GM21619 (cell line): ENCODE measurements at regions not wholly inside any gene's neighbourhood (a gene's known extent, or its start where the extent isn't known, plus 50 kb on each side); places are given as distances from the start of the nearest gene placed in this dataset.

ENCODE experiments used
- ATAC-seq: cut with Tn5 transposase; IDR thresholded peaks from one replicate; pipeline ENCODE4 v1.9.1; 2021; ENCODE audit not compliant: unreplicated experiment

DNA sequence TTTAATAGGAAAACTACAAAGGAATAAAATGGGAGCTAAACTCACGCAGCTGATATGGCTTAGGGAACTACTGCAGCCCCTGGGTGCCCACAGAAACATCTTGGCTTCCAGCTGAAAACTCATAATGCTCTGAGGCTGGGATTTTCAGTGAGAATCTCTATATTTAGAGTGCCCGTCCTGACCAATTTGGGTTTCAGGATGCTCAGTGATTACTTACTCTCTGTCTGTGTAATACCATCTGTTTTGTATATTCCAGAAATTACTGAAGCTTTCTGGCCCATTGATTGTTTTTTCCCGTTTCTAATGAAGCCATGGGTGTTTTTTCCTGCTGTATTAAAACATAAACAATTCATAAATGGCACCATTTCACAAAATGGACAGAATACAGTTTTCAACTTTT, 50.6 kb upstream of the ZNF385D start:
- ATAC-seq = no peak

DNA sequence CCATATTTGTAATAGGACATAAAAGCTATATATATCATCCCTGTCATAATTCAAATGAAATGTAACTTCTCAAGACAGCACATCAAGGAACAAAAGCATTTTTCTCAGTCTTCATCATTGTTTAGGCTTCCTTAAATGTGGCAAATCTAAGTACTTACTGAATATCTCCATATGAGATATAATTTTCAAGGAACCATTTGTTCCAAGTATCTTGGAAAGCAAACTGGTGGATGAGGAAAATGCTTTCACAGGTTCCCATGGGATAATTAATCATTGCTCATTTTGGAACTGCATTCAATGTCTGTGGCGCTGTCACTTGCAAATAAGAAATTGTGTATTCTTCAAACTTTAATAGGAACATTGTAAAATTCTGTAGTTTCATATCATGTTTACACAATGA, 52.6 kb upstream of the ZNF385D start:
- no peak for ATAC-seq

DNA sequence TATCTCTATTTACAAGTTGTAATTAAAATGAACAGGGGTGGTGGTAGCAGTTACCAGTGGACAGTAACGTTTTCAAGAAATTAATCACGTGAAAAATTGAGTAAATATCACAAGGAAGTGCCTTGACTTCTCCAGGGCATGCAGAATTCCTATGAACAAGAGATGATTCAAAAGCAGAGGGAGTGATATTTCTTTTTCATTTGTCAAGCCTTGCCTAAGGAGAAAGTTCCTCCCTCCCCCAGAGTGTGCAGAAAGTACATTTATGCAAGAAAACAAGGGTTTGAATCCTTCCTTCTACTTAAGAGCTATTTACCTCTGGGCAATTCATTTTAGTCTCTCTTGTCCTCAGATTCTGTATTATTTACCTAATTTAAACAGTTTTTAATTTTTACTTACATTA, 53.3 kb upstream of the ZNF385D start:
- no peak for ATAC-seq

DNA sequence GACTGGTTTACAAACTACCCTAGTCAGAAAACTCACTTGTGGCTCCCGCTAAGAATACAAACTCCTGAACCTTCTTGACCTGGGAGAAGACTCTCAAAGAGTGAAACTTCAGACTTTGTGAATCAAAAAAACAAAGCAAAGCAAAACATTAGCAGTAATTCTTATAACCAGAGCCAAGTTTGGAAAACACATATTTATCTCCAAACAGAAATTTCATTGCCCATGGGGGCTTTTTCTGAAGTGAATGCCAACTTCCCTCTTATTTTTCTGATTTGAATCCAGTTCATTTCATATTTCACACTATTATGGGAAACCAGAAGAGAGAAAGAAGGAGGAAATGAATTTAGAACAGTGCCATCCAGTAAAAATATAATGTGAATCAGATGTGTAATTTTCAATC, 55.7 kb upstream of the ZNF385D start:
- no peak for ATAC-seq

DNA sequence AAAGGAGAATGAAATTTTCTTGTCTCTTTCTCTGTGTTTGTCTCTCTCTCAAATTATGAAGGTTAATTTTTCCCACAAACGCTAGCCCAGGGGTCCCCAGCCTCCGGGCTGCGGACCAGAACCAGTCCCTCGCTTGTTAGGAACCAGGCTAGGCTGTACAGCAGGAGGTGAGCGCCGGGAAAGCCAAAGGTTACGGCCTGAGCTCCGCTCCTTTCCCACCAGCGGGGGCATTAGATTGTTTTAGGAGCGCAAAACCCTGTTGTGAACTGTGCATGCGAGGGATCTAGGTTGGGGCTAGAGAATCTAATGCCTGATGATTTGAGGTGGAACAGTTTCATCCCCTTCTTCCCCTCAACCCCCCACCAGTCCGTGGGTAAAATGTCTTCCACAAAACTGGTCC, 74.7 kb upstream of the ZNF385D start:
- no peak for ATAC-seq

DNA sequence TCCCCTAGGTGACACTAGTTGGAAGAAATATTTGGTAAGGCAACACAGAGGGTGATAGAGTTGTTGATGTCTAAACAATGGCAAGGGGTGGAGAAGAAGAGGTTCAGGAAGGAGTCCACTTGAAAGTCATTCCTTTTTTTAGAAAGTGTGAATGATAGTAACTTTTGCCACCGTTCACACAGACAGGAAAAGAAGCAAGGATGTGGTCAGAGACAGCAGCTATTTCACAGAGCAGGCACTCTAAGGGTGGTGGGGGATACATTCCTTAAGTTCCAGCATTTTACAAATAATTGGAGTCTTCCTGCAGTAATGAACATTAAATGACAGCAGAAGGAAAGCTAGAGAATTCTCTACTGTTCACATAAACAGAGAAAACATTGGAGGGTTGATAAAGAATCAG, 75.4 kb upstream of the ZNF385D start:
- no peak for ATAC-seq

DNA sequence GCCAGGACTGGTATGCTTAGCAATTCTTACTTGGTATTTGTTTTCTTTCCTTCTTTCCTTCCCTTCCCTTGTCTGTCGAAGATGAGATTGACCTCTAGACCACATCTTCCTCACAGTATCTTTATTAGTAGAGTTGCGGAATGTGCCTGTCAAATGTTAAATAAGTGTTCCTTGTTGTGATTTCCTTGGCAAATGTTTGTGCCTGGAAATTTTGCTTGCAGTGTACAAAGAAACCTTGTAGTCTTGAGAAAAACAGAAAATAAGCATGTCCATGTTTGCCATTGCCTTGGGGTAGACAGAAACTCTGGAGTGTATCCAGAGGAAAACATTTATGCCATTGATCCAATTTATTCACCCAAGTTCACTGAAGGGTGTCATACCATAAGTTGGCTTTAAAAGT, 79.5 kb upstream of the ZNF385D start:
- no peak for ATAC-seq

DNA sequence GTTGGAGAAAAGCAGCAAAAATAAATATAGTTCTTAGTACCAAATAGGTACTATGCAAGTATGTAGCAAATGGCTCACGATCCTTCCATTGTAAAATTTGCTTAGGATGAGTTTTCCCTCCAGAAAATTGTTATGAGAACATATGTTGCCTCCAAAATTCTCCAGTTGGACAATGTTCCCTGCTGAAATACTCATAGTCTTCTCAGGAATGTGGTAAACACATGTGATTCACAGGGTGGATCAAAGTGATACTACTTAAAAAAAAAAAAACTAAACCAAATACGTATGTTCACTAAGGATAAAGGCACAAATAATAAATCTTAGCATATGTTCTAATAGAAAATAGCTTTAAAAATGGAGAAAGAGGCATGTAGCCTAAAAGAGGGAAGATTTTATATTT, 84.3 kb upstream of the ZNF385D start:
- no peak for ATAC-seq

DNA sequence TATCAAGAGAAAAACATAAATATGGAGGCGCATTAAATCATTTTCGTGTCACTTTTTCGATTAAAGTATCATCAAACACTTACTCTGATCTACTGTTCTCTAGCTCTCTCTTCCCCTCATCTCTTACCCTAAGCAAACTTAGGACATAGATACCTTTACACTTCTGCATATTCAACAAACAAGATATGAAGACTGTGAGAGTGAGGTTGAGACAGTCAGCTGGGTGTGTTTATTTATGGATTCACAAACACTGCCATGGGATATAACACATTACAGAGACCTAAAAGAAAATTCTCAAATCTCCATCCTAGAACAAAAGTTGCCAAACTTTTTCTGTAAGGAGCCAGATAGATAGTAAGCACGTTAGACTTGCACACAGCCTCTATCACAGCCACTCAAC, 85.2 kb upstream of the ZNF385D start:
- ATAC-seq = no peak

DNA sequence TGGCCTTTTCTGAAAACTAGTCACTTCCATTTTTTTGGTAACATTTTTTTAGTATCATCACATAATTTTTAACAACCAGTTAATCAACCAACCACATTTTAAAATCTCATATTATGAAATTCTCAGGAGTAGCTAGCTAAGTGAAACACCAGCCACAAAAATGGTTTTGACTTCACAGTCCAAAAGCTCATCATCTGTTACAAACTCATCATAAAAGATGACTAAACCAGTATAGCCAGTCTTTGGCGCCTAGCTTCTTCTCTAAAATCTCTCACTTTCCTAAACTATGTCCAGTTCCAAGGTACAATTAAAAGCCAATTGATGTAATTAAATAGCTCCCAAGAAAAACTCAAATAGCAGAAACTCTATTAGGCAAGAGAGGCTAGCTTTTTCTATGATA, 88.2 kb upstream of the ZNF385D start:
- no peak for ATAC-seq

DNA sequence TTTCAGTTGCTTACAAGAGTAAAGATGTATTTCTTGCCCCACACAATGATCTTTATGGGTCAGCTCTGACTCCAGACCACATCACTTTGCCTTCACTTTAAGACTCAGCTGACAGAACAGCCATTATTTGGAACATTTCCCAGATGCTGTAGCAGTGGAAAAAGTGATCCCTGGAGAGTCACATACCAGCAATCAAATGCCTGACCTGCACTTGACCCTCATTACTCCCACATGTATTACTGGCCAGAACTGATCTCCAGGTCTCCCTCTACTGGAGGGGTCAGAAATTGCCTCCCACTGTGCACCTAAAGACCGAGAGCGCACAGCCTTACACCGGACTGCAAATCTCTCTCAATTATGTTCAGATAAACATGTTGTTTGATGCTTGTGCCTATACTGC, 88.6 kb upstream of the ZNF385D start:
- no peak for ATAC-seq

DNA sequence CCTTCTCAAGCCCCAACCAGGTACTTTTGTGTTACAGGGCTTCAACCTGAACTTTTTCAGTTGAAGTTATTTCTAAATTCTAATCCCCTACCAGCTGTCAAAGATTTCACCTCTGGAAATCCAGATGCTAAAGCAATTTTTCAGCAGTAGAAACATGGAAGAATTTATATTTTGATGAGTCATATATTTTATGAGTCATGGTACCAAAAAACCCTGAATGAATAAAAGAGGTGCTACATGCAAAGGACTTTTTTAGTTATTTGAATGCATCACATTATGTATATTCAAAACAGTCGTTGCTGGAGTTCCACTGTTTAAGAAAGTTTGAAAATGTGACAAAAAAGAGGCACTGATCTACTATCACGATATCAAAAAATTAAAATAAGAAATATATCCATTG, 96.0 kb upstream of the ZNF385D start:
- ATAC-seq = no peak

DNA sequence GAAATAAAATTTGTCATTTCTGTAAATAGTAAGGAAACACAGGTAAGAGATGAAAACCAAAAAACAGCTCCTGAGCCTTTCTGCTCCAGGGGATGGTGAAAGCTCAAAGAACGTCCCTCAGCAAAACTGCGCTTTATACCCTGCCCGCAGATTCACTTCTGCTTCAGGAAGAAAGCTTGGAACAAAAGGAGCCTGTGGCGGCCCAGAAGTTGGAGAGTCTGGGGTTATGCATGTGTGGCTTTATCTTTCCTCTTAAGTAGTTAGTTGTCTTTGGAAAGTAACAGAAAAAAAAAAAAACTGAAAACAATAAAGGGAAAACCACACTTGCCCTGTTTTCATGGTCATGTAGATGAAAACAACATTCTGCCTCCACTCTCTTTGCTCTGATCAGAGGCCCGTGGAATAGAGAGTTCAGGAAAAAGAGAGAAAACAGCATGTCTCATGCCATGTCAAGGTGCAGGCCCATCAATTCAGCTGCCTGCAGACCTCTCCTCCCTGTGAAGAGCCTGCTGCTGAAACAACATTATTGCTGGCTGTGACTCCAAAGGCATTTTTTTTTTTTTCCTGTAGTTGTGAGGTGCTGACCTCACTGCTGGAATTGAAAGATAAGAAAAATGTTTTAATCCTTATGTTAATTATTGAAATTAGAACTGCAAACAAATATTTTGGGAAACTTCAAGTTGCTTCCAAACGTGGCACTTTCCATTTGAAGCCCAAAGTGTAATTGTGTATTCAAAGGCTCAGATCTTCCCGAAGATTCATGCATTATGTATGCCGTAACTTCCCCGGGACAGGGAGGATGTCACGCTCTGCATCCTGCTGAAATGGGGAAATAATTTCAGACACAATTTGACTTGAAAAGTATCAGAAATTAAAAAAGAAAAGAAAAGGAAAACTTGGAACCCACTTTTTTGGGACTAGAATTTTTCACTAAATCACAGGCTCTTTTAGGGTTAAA, 108.4 kb upstream of the ZNF385D start:
- ATAC-seq = no peak

DNA sequence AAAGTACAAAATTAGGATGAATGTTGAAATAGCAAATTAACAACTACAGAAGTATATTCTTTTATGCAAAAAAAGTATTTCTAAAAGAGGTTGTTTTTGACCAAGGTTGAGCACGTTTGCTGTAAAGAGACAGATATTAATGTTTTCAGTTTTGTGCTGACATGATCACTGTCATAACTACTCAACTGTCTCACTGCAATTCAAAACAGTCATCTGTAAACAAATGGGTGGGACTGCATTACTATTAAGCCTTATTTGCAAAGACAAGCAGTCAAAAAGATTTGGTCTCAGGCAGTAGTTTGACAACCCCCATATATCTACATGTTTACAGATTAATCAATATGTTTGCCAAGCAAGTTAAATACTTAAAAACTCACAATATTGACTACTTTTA, 109.1 kb upstream of the ZNF385D start:
- ATAC-seq = no peak

DNA sequence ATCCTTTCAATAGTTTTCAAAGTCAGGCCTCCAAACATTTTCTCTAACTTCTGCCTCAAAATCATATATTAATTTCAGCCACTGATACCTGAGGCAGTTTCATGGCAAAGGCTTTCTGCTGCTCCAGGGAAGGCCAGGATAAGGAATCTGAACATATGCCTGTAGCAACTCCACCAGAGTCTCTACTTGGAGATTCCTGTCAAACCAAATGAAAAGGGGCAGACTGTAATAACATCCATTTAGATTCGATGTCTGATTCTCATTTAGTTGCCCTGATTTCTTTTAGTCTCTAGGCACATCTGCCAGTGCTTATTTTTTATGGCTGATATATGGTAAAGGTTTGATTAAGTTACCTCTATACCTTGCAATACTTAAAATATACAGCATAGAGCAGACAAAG, 109.6 kb upstream of the ZNF385D start:
- no peak for ATAC-seq

DNA sequence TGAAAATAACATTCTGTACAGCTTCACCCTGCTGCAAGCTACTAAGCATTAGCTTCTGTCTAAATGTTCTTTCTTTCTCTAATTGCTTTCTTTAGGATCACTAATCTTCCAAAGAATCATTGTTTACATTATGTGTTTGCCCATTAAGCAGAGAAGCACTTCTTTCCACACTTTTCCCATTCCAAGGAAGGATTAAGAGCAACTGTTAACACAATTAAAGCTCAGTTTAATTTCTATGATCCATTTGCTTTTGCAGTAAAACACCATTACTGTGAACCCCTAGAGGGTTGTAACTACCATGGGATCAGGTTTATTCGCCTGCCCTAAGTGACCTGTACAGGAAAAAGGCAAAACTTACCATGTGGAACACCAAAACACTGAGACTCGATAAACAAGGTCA, 125.8 kb upstream of the ZNF385D start:
- no peak for ATAC-seq

DNA sequence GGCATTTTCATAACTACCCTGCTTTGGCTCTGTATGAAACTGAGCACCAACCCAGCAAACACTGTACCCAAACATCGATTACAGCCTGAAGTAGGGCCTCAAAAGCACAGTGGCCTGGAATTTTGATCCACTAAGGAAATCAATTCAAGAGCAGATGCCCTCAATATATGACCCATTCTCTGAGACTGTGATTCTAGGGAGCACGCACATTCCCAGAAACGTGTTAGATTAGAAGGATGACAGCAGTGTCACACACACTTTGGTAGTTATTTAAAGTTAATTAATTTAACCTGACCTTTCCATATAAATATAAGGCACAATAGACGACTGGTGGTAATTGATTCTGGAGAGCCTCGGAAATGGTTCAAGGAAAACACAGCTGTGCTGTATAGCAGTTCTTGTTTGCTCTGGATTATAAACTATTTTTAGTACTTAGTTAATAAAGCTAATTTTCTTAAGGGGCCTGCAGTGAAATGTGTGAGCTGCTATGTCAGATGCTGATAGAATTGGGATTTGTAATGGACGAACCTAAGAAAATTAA, 126.3 kb upstream of the ZNF385D start:
- ATAC-seq = no peak

DNA sequence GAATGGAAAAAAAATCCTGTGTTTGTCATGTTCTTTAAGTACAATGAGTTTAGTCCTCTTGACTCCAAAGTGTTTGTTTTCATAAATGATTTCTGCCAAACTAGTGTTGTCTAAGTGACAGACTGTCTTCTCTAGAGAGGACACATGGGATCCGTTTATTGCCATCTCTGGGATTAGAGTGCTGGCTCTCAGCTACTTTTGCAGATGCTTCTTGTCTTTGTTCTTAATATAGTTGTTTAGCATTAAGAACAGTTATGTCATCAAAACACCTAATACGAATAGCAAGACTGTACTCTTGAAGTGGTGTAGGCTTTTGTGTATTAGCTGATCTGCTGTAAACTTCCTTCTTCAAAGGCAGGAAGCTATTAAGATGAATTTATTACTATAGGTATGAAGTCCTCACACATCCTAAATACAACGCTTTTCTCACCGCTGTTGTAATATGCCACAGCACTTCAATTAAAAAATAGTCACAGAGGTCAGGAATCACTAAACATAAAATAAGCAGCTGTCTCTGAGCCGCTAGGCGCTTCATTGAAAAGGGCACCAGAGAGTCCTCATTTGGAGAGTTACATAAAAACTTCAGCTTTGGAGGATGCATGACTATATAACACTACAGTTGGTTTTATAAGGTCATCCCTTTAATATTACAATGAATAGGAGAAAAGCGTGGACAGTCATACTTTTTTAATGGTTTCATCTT, 128.3 kb upstream of the ZNF385D start:
- ATAC-seq = no peak

DNA sequence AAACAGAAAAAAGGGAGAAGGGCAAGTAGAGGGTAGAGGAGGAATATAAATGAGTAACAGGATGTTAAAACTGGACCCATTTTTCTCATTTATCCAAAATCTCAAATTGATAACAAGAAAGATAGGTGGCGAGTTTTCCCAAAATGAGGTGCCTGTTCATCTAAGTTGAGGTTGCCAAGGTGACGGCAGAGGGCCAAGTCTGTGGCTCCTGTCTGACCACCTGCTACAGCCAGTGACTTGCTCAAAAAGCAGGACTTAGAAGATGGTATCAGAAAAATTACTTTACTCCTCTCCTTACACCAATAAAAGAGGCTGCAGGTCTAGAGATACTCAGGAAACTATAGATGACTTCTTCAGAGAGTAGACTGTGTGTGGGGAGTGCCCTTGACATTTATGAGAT, 137.6 kb upstream of the ZNF385D start:
- no peak for ATAC-seq

DNA sequence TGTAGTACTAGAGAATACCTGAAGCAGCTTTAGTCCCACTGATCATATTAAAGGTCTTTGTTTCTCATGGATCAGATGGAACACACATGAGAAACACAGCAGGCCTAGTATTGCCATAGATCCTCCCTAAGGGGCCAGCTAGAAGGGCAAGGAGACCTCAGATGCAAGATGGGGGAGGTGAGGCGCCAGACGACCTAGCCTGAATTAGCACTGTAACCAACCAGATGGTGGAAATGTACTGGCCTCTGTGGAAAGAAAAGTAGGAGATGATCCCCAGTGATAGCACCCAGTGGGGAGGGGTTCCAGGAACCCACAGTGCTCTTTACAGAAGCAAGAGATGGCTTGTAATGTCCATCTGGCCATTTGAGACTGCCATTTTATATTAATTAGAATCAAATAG, 138.2 kb upstream of the ZNF385D start:
- no peak for ATAC-seq

DNA sequence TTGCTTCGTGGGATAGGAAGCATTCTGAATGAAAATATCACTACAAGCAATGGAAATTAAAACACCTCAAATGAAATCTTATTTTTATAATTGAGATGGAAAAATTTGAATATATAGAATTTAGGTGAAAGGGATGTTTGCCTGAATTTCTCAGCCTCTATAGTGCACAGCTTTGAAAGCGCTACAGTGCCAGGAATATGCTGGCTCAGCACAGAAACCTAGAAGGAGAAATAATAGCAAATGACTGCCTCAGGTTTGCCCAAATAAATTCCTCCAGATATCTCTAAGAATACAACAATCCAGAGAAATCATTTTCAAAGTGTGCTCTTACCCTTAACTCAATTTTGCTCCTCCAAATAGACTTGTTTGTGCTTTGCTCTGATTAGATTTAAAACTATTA, 141.1 kb upstream of the ZNF385D start:
- no peak for ATAC-seq

DNA sequence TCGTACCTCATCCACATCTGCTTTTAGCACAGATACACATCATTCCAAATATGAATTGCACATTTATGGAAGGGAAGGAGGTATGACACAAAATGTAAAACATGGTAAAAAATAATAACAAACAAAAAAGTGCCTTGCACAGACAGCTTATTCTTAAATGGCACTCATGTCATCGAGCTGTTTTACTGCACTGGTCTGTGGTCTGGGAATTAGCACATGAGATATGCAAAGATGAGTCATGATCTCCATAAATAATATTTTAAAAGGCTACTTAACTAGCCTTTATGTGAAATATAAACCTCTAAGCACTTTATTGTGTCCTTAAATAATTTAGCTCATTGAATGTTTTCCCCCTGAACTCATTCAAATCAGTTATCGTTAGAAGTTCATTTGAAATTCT, 142.2 kb upstream of the ZNF385D start:
- no peak for ATAC-seq
